Activated CD8-positive, alpha-beta memory T cell treated with anti-CD3 and anti-CD28 coated beads for 4 hours (primary cell): ENCODE measurements at regions not wholly inside any gene's neighbourhood (a gene's known extent, or its start where the extent isn't known, plus 50 kb on each side); places are given as distances from the start of the nearest gene placed in this dataset.

ENCODE experiments used
- DNase-seq, 2 donors: peaks; one replicate each; pipeline ENCODE4 v3.0.0-alpha.2; 2020; ENCODE audit warnings: low read depth in 2 of 2

- no peak for DNase-seq
Measured at GRCh38 chr15:38885001-38885400, 320.4 kb upstream of the RASGRP1 start.

DNA sequence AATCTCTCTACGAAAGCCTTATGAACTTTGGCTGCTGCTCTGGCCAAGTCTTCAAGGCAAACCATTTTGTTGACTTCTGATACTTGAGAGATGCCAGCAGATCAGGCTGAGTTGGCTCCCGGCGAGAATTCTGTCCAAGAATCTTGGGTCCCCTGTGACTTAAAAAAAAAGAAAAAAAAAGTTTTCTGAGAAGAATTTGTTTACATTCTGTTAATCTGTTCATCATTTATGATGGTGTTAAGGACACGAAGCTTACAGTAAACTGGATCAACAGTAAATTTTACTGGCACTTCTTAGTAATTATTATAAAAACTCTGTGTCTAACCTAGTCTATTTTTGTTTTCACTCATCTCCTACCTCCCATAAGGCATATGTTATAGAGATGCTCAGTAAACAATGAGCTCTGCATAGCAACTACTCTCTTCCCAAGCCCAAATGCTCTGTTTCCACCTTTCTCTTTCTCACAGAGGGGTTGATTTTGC, 320.9 kb upstream of the RASGRP1 start:
- DNase-seq, result no peak

GRCh38 chr15:38886315-38887163, 321.9 kb upstream of the RASGRP1 start:
- no peak for DNase-seq

DNA sequence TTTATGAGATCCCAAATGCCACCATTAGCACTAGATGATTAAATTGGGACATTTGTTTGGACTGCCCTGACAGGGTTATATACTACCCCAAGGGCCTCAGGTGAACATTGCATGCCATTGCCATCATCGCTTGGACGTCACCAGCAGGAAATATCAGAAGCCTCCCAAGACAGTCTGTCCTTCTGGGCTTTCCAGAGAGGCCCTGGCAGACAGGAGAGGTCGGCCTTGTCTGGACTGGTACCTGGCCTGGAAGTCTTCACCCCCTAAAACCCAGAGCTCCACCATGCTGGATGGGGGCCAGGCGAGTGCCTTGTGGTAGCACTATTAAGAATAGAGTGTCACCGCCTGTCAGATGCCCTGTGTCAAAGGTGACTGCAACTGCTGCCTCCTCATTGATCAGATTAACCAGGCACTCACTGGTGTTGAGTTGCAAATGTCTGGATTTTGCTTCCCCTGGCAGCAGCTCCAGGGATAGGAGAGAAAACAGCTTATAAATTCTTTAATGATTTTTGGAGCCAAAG, 324.1 kb upstream of the RASGRP1 start:
- DNase-seq, result no peak

DNA sequence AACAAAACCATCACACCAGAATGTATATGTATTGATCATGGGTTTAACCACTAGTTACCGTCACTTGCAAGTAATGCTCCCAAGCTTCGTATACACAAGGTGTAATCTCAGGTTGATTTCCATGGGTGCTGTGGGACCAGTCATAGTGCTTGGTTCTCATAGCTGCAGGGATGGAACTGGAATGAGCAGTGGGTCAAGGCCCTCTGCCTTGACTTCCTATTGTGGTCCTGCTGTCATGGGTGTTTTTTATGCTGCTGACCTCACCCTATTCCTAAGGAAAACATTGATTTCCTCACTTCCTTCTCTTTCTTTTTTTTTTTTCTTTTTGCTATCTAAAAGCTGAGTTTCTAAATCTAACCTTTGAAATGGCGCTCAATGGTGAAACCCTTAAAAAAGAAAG, 325.6 kb upstream of the RASGRP1 start:
- no peak for DNase-seq

GRCh38 chr15:38893925-38894242, 329.3 kb upstream of the RASGRP1 start:
- DNase-seq, result no peak

- DNase-seq, result no peak
Measured at GRCh38 chr15:38894243-38894948, 329.8 kb upstream of the RASGRP1 start.

GRCh38 chr15:38895326-38896255, 331.0 kb upstream of the RASGRP1 start:
- DNase-seq, result no peak

DNA sequence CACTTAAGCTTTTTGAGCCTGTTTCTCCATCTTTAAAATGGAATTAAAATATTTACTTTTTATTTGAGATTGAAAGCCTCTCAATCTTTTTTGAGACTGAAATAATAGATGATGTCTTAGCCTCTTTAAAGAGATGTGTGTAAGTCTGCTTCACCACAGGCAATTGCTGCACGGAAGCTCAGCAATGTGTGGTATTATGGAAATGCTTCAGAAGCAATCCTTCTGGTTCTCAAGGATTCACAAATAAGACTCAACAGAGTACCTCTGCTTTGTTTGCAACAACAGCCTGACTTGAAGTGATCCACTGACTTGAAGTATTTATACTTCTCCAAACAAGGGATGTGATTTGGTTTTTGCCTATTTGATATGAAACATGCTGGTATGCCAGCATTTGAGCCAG, 332.0 kb upstream of the RASGRP1 start:
- no peak for DNase-seq

- DNase-seq, result no peak
Measured at GRCh38 chr15:38897551-38897950, 332.9 kb upstream of the RASGRP1 start.

GRCh38 chr15:38898236-38898635, 333.6 kb upstream of the RASGRP1 start:
- DNase-seq, result no peak

- no peak for DNase-seq
Measured at GRCh38 chr15:38899300-38899699, 334.7 kb upstream of the RASGRP1 start.

GRCh38 chr15:38904298-38904697, 339.7 kb upstream of the RASGRP1 start:
- DNase-seq, result no peak

GRCh38 chr15:38905632-38906031, 341.0 kb upstream of the RASGRP1 start:
- no peak for DNase-seq

- DNase-seq, result no peak
Measured at GRCh38 chr15:38920966-38921365, 356.4 kb upstream of the RASGRP1 start.

DNA sequence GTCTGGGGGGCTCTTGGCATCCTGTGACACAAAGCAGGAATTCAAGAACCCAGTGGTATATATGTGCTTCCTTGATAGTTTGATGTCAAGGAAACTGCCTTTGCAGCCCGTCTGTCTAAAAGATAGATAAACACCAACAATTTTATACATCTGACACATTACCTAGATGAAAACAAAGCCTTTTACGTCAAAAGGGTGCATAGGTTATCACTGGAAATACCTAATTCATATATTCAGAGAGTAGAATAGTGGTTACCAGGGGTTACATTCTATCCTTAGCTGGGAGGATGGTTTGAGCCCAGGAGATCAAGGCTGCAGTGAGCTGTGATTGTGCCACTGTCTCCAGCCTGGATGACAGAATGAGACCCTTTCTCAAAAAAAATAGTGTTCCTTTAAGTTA, 356.9 kb upstream of the RASGRP1 start:
- no peak for DNase-seq

DNA sequence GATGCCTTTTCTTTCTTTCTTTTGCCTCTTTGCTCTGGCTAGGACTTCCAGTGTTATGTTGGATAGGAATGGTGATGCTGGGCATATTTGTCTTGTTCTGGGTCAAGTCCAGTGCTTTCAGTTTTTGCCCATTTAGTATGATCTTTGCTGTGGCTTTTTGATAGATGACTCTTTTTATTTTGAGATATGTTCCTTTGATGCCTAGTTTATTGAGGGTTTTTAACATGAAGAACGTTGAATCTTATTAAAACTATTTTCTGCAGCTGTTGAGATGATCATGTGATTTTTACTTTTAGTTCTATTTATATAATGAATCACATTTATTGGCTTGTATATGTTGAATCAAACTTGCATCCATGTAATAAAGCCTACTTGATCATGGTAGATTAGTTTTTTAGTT, 363.8 kb upstream of the RASGRP1 start:
- no peak for DNase-seq

DNA sequence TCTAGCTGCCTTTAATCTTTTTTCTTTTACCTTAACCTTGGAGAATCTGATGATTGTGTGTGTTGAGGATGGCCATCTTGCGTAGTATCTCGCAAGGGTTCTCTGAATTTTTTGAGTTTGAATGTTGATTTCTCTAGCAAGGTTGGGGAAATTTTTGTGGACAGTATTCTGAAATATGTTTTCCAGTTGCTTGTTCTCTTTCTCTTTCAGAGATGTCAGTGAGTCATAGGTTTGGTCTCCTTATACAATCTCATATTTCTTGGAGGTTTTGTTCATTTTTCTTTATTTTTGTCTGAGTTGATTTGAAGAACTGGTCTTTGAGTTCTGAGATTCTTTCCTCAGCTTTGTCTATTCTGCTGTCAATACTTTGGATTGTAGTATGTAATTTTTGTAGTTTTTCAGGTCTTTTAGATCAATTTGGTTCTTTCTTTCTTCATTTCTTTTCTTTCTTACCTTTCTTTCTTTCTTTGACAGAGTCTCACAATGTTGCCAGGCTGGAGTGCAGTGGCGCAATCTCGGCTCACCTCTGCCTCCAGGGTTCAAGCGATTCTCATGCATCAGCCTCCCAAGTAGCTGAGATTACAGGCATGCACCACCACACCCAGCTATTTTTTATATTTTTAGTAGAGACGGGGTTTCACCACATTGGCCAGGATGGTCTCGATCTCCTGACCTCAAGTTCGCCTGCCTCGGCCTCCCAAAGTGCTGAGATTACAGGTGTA, 366.4 kb upstream of the RASGRP1 start:
- no peak for DNase-seq

GRCh38 chr15:38941399-38941953, 376.9 kb upstream of the RASGRP1 start:
- DNase-seq, result no peak

DNA sequence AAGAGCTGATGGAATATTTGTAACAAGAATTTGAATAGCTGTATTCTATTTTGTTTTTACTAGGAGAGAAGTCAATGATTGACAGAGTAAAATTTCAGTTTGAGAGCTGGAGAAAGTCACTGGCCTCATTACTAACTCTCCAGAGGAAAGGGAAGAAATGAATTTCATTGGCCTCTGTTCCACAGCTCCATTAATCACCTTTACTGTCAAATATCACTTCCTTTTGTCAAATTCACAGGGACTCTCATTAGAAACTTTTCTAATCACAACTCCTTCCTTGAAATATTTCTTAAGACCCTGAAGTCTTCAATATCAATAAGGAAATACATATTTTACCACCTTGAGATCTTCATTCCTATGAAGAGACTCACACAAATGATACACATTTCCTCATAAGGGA, 379.9 kb upstream of the RASGRP1 start:
- no peak for DNase-seq
